GM23248 (cell line): ENCODE measurements at regions not wholly inside any gene's neighbourhood (a gene's known extent, or its start where the extent isn't known, plus 50 kb on each side); places are given as distances from the start of the nearest gene placed in this dataset.

Experiments
- EZH2 ChIP-seq: fragments of 200-600 bp; sonication (generic); IDR thresholded peaks from 2 replicates; pipeline ENCODE4 v1.6.1; 2018; ENCODE audit warnings: antibody characterized with exemption, mild to moderate bottlenecking; ENCODE audit not compliant: insufficient read depth, poor library complexity, severe bottlenecking
- EZH2phosphoT487 ChIP-seq: fragments of 200-600 bp; sonication (generic); IDR thresholded peaks from 2 replicates; pipeline ENCODE4 v1.6.1; 2018; ENCODE audit warnings: antibody characterized with exemption, moderate library complexity, mild to moderate bottlenecking, low read depth; ENCODE audit not compliant: insufficient read depth

DNA sequence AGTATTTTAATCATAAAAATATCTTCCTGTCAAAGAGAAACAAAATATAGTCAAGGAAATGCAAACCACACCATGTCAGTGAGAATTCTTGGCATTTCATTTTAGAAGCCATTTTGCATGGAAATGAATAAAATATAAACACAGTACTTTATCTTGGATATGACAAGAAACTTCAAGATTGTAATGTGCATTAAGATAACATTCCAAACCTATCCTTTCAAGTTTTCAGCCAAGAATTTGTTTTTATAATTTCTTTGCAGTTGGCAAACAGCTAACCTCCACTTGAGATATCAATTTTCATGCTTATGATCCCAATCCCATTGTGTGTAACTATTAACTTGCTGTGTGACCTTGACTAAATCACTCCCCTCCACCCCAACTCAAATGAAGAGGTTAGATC, 59.3 kb upstream of the WT1 start:
- no peak for TF ChIP-seq EZH2
- TF ChIP-seq EZH2phosphoT487: no peak
